CD4-positive, alpha-beta T cell treated with Interleukin-17A for 1 hour (primary cell): ENCODE measurements at regions not wholly inside any gene's neighbourhood (a gene's known extent, or its start where the extent isn't known, plus 50 kb on each side); places are given as distances from the start of the nearest gene placed in this dataset.
"Not testable (repeated sequence)": the region's sequence is repeated elsewhere in the genome, so short reads cannot be mapped to it uniquely, and the experiment has no call there.

ENCODE experiments used
- DNase-seq: peaks from one replicate; pipeline ENCODE4 v3.0.0-alpha.2; 2020

DNA sequence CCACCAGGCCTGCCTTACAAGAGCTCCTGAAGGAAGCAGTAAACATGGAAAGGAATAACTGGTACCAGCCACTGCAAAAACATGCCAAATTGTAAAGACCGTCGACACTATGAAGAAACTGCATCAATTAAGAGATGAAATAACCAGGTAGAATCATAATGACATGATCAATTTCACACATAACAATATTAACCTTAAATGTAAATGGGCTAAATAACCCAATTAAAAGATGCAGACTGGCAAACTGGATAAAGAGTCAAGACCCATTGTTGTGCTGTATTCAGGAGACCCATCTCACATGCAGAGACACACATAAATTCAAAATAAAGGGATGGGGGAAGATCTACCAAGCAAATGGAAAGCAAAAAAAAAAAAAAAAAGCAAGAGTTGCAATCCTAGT lies 179.0 kb upstream of the ETV3 start:
- not testable (repeated sequence) for DNase-seq

DNA sequence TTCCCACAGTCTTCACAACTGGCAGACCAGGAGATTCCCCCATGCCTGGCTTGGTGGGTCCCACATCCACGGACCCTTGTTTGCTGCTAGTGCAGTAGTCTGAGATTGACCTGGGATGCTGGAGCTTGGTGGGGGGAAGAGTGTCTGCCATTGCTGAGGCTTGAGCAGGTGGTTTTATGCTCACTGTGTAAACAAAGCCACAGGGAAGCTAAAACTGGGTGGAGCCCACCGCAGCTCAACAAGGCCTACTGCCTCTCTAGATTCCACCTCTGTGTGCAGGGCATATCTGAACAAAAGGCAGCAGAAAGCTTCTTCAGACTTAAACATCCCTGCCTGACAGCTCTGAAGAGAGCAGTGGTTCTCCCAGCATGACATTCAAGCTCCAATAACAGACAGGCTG lies 177.3 kb upstream of the ETV3 start:
- no peak for DNase-seq

DNA sequence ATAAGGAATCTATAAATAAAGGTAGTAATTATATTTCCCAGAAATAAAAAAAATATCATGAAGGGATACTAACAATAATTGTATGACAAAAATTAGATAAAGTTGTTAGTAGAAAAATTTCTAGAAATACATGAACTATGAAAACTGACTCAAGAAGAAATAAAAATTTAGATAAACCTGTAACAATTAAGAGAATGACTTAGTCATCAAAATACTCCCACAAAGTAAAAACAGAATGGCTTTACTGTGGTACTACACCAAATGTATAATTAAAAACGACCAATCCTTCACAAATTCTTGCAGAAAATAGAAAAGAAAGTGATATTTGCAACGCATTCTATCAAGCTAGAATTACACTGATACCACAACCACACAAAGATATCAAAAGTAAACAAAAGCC lies 176.2 kb upstream of the ETV3 start:
- DNase-seq: no peak

DNA sequence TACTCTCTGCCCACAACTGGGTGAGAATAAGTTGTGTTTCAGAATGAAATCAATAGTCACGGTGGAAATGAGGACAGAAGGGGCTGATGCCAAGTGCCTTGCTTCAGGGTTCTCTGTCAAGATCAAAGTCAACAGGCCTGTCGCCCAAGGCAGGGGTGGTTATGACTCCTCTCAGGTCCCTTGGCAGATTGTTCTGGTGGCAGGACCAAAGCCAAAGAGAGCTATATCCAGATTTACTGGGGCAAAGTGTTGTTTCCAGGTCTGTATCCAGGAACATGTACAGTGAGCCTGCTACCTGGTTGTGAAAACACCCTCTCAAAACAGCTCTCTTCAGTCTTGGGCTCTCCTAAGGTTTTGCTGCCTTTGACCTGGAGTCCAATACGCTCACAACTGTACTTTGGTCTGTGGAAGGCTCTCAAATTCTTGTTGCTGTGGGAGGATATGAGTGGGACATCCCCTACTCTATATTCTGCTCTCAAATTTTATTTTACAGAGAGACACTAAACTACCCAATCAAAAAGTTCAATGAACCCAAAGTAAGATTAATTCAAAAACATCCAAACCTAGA lies 175.1 kb upstream of the ETV3 start:
- DNase-seq: no peak

GRCh38 chr1:157312082-157312812 lies 174.1 kb upstream of the ETV3 start:
- DNase-seq: no peak

DNA sequence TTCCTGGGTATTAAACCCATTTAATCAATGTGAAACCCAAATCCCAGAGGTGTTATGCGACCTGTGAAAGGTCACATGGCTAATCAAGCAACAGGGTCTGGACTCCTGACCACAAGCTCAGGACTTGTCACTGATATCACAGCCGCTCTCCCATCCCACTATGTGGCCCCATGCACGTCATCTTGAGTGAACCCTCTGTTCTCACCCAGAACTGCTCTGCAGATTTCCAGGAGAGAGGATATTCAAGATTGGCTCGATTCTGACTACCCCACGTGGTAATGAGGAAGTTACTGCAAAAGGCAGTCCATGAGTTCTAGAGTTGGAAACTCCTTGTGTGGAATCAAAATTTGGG lies 173.5 kb upstream of the ETV3 start:
- DNase-seq: no peak

DNA sequence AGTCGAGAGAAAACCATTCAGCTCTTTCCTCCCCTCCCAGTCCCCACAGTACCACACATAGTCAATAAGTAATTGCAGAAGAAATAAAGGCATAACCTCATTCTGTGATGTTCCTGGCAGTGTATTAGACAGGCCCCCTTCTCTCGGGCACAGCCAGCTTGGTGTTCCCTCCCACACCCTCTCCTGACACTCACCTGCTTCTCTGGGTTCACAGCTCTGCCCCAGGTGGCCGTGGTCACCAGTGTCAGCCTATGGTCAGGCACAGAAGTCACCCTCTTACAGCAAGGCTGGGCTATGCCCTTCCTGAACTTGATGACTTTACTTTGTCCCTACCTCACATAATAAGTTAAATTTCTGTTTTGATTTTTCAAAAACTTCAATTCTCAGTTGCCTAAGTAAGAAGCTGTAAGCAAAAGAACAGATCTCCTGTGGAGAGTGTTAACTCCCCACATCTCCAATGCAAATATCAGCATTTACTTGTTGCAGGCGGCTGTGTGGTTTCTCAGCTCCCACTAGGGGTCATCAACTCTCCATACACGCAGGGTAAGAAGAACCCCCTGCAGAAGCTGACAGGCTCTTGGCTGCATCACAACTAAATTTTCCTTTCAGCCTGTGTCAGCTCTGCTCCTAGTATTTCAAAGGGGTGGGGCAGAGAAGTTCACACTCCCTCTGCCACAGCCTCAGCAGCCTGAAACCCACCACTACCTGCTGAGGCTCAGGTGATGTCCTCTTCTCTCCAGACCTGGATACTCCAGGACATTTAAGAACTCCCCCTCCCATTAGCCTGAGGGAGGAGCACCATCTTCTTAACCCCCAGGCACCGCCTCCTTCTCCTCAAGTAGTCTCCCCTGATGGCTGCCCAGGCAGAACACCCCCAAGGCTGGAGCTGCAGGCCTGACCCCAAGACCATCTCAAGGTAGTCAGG lies 172.9 kb upstream of the ETV3 start:
- DNase-seq: not testable (repeated sequence)

- no peak for DNase-seq
Measured at GRCh38 chr1:157310401-157310800, 172.2 kb upstream of the ETV3 start.

DNA sequence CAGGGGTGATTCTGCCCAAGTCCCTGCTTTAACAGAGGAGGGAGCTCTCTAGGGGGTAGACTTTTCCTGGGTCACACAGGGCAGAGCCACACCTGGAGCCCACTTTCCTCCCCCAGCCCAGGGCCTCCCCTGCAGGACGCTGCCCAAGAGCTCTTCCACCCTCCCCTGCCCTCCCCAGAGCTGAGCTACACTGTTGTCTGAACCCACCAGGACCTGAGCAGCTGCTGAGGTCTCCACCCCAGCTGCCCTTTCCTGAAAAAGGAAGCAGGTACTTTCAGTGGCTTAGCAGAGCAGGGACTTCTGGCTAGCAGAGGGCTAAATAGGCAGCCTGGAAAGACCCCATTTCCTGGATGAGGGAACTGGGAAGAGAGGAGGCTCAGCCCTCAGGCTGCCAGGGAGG lies 169.3 kb upstream of the ETV3 start:
- no peak for DNase-seq

DNA sequence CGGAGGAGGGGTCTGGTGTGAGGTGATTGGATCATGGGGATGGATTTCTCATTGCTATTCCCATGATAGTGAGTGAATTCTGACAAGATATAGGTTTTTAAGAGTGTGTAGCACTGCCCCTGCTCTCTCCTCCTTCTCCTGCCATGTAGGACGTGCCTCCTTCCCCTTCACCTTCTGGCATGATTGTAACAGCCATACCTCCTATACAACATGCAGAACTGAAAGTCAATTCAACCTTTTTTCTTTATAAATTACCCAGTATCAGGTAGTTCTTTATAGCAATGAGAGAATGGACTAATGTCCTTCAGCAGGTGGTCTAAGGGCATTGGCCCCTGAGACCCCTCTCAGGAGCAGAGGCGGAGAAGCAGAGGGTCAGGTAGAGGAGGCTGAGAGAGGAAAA lies 168.7 kb upstream of the ETV3 start:
- no peak for DNase-seq

DNA sequence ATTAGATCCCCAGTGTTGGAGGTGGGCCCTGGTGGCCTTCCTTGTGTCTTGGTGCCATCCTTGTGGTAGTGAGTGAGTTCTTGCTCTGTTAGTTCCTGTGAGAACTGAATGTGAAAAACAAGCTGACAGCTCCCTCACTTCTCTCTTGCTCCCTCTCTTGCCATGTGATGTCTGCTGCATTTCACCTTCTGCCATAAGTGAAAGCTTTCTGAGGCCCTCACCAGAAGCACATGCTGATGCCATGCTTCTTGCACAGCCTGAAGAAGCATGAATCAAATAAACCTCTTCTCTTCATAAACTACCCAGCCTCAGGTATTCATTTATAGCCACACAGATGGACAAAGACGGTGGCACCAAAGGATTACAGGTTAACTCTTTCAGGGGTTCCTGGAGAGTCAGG lies 166.1 kb upstream of the ETV3 start:
- DNase-seq: no peak

DNA sequence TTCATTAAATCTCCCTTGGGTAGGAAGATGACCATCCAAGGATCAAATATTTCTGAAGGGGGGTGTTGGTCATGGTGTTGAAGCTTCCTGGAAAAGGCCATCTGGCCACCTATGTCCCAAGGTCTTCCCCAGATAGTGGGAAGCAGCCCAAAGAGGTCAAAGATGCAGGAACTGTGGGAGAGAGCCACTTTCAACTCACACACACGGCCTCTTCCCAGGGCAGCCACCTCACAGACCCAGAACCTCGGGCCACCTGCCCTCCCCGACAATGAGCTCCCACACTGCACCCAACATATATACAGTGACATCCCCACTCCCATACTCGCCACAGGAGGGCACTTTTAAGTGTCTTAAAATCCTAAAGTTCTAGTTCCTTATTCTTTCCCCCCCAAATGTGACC lies 164.5 kb upstream of the ETV3 start:
- no peak for DNase-seq

DNA sequence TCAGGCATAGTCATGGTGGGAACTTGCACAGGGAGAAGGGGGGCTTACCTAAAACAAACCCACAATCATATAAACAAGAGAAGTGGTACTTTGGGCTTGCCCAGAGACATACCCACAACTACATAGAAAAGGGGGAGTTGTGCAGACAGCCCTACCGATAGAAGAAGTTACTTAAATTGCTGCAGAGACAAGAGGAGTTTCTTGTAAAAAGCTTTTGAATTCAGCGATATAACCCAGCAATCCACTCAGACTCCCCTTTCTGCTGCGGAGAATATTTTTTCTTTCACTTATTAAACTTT lies 164.0 kb upstream of the ETV3 start:
- DNase-seq: no peak

DNA sequence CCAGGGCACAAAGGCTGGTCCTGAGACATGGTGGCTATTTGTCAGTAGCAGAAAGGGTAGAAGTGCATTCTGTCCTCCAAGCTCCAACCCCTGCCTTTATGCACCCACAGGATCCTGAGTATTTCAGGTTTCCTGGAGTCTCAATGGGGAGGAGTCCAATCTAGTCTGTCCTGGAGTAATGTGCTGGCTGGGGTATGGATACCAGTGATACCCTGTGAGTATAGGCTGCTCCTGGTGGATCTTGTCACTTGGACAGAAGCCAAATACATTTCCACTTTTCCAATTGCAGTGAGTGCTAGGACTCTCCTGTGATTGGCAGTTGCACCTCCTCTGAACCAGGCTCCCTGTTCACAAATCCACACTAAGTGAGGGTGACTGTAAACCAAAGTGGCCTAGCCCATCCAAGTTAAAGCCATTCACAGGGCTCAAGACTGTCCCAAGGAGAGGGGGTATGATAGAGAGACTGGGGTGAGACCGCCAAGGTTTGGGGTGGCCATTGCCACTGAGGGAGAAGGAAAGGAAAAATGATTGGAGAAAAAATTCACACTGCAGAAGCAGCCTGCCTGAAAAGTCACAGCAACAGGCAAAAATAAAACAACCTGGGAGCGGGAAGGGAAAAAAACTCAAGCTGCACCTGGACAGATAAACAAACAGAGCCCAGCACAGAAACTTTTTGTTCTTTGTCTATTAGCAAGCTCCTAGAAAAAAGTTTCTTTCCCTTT lies 163.4 kb upstream of the ETV3 start:
- DNase-seq: no peak

DNA sequence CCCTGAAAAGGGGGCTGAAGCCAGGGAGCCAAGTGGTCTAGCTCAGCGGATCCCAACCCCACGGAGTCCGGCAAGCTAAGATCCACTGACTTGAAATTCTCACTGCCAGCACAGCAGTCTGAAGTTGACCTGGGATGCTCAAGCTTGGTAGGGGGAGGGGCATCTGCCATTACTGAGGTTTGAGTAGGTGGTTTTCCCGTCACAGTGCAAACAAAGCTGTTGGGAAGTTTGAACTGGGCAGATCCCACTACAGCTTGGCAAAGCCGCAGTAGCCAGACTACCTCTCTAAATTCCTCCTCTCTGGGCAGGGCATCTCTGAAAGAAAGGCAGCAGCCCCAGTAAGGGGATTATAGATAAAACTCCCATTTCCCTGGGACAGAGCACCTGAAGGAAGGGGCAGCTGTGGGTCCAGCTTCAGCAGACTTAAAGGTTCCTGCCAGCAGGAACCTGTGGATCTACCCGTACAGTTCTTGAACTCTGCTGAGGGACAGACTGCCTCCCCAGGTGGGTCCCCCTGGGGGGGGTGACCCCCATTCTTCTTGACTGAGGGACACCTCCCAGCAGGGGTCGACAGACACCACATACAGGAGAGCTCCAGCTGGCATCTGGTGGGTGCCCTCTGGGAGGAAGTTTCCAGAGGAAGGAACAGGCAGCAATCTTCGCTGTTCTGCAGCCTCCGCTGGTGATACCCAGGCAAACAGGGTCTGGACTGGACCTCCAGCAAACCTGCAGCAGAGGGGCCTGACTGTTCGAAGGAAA lies 156.4 kb upstream of the ETV3 start:
- DNase-seq: not testable (repeated sequence)

DNA sequence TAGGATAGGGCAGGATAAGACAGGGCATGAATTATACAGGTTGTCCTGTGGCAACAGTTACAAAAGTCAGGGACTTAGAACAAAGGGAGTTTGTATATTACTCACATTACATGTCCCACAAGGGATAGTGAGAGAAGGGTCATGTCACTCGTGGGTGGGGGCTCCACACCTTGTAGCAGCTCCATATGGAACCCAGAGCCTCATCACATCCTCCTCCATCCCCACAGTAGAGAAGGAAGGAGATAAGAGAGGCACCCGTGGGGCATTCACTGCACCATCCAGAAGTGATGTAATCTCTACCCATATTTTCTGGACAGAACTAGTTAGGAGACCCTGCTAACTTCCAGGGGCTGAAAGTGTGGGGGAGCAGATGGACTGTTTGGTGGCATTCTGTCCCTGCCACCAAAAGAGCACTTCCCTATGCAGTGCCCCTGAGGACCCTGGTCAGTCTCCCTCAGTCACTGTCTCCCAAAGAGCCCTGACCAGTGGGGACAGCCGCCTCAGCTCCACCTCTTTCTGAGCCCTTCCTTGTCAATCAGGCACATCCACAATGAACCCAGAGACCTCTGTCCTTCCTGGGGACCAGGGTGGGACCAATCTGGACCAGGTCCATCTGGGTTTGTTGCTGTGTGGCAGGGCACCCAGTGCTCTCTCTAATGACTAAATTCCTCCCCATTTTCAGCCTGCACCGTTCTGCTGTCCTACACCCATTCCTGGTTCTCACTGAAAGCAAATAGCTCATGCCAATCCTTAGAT lies 154.8 kb upstream of the ETV3 start:
- no peak for DNase-seq

- DNase-seq: no peak
Measured at GRCh38 chr1:157292302-157292701, 154.1 kb upstream of the ETV3 start.

DNA sequence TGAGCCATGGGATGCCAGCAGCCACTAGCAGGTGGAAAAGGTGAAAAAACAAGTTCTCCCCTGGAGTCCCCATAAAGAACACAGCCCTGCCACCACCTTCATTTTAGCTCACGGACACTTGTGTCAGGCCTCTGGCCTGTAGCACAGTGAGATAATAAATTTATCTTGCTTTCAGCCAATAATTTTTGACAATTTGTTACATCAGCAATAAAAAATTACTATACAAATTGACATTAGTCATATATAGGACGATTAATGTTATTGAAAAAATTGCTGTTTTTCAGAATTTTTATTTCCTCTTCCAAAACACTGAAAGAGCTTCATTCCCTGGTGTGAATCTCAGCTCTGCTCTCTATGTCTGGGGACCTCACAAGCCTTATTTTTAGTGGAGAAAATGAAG lies 152.9 kb upstream of the ETV3 start:
- no peak for DNase-seq

DNA sequence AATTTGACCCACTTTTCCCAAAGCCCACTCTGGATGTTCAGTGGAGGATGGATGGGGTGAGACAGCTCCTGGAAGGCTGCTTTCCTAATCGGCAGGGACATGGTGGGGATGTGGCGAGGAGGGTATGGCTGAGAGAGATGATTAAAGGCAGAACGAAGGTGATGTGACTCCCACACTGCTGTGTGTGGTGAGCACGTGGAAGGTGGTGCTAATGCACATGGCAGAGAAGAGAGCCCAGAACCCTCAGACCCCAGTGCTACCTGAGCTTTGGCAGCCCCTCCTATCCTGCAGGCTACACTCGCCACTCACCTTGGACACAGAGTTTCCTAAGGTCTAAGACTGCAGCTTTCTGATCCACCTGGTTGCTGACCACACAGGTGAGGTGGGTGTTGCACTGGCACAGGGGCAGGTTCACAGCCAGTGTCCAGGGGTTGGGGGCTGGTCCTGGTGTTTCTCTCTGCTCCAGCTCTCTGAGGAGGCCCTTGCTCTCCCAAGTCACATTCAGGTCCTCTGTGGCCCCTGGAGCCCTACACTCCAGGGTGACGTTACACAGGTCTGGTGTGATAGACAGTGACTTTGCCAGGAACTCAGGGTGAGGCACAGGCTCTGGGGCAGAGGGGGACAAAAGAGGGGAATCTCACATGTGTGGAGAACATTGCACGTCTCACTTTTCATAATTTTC lies 151.4 kb upstream of the ETV3 start:
- no peak for DNase-seq

DNA sequence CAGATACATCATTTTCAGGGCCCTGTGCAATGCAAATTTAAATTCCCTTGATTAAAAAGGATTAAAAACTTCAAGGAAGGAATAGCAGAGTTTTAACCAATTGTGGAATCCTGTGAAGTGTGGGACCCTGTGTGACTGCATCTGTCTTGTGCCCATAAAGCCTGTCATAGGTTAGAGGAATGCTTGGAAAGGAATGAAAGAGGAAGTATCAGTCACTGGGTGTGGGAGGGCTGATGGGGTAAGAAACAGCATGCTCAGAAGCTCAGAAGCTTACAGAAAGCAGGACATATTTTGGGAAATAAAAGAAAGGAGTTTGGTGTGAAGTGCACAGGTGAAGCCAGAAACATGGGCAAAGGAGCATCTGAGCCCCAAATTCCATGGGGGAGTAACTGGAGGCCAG lies 150.8 kb upstream of the ETV3 start:
- DNase-seq: no peak

- no peak for DNase-seq
Measured at GRCh38 chr1:157288492-157288891, 150.3 kb upstream of the ETV3 start.

- no peak for DNase-seq
Measured at GRCh38 chr1:157288006-157288405, 149.8 kb upstream of the ETV3 start.
